ENCODE measurements at regions not wholly inside any gene's neighbourhood (a gene's known extent, or its start where the extent isn't known, plus 50 kb on each side); places are given as distances from the start of the nearest gene placed in this dataset.

DNA sequence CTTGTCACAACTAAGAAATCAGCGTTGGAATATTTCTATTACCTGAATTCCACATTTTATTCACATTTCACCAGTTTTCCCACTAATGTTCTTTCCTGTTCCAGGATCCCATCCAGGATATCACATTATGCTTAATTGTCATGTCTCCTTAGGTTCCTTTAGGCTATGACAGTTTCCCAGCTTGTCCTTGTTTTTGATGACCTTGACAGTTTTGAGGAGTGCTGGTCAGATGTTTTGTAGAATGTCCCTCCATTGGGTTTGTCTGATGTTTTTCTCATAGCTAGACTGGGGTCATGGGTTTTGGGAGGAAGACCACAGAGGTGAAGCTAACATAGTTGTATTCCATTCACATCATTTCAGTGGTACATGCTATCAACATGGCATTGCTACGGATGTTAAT lies 80.8 kb upstream of the HEPHL1 start:
- no peak for TF ChIP-seq GATA2 (IDR thresholded peaks at IDR 0.05; ENCODE audit: low read depth, low read length)
- TF ChIP-seq GATA3 (IDR thresholded peaks at IDR 0.05; ENCODE audit: low read depth, low read length) = no peak

DNA sequence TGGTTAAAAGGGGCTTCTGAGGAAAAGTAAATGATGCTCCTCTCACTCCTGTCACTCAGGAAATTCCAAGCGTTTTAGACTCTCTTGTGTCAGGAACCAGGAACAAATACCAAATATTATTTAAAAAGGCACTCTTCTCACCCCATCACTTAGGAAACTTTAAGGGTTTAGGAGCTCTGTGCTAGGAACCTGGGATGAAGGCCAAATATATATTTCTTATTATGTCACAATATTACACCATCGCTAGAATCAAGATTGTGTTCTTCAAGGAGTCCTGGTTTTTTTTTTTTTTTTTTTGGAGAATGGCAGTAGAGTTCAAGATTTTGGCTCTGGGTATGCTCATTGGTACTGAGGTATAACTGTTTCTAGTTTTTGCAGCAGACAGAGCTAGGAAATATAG lies 79.0 kb upstream of the HEPHL1 start:
- TF ChIP-seq GATA2 (IDR thresholded peaks at IDR 0.05; ENCODE audit: low read depth, low read length) (no peak), GATA3 (IDR thresholded peaks at IDR 0.05; ENCODE audit: low read depth, low read length) (no peak)

DNA sequence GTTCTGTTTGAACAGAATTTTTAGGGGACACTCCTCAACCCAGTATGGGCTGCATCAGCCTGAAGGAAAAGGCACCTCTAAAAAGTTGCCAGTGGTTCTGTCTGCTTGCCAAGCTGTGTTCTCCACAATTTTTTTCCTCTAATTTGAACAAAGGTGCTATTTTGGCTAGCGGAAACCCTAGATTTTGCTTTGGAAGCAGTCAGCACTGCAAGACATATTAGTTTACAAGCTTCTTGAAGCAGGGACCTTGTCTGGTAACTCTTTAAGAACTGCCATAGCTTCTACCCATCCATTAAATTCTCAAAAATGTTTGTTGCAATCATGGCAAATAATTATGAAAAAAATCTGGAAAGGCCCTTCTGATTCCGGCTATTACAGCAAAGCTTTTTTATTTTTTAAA lies 75.6 kb upstream of the HEPHL1 start:
- TF ChIP-seq GATA3 (IDR thresholded peaks at IDR 0.05; ENCODE audit: low read depth, low read length) = no peak
- TF ChIP-seq GATA2 (IDR thresholded peaks at IDR 0.05; ENCODE audit: low read depth, low read length) = no peak

DNA sequence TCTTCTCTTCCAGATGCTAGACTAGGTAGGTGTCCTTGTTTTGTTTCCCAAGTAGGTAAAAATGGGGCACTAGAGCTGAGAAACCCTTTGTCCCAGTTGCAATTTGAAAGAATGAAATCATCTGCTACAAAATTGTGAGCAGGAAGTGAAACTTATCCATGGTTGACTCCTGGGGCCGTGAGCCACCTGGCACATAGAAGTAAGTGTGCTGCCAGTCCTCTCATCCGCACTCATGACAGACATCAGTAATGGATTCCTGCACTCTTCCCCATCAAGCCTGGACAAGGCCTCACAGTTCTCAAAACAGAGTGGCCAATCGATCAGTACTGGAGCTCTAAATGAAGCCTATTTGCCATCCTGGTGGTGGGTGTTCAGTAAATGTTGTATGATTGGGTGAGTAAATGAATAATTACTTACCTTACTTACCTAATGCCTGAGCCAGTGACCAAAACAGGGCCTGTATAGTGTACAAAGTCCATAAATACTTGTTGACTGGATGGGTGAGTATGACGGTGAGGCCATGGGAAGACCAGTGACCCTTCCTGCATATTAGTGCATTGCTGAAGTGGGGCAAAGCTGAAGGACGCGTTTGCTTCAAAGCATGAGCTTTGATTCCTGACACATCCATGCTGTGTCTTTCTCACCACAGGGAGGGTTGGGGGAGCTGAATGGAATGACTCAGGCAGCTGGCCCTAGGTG lies 68.9 kb upstream of the HEPHL1 start:
- TF ChIP-seq GATA2 (IDR thresholded peaks at IDR 0.05; ENCODE audit: low read depth, low read length) = no peak
- TF ChIP-seq GATA3 (IDR thresholded peaks at IDR 0.05; ENCODE audit: low read depth, low read length) = no peak

DNA sequence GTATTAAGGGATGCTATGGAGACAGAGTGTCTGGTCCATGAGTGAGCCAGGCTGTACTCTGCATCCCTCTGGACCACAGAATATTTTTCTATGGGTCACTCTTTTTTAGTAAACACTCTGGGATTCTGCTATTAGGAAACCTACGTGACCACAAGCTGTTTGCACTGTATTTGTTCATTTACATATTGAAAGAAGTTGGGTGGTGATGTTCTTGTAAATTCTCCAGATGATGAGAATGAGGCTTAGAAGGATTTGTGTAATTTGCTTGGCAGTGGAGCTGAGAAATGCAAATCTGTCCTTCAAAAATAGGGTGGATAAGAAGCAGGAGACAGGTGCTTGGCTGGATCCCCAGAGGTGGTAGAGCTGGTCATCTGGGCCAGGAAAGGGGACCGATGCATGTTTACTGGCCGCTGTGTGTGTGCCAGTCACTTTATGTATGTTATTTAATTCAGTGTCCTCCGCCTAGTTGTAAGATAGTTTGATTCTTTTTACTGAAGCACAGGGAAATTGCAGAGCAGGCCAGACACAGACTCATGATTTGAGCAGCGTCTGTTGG lies 63.7 kb upstream of the HEPHL1 start:
- TF ChIP-seq GATA3 (IDR thresholded peaks at IDR 0.05; ENCODE audit: low read depth, low read length) = no peak
- no peak for TF ChIP-seq GATA2 (IDR thresholded peaks at IDR 0.05; ENCODE audit: low read depth, low read length)

DNA sequence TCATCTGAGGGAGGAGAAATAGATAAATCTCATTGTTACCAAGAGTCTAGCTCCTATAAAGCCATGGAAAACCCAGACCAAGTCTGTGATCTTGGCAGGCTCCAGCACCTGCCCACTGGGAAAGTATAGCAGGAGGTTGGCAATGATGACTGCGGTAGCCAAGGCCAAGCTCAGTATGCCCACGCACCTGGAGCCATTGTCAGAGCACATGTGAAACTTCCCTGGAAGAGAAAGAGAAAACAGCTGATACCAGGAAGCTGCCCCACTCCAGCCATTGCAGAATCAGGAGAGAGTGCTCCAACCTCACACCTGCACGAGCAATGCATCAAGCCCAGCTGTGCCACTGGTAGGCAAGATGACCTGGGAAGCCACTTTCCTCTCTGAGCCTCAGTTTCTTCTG lies 62.2 kb upstream of the HEPHL1 start:
- TF ChIP-seq GATA2 (IDR thresholded peaks at IDR 0.05; ENCODE audit: low read depth, low read length) = no peak
- TF ChIP-seq GATA3 (IDR thresholded peaks at IDR 0.05; ENCODE audit: low read depth, low read length) = no peak

DNA sequence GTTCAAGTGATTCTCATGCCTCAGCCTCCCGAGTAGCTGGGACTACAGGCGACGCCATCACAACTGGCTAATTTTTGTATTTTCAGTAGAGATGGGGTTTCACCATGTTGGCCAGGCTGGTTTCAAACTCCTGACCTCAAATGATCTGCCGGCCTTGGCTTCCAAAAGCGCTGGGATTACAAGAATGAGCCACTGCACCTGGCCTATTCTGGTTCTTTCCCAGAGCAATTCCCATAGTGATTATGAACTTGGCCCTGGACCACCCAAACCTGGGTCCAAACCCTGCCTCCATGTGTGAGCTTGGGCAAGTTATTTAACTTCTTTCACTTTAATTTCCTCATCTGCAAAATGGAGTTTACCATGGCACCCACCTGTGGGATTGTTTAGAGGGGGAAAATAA lies 61.5 kb upstream of the HEPHL1 start:
- TF ChIP-seq GATA3 (IDR thresholded peaks at IDR 0.05; ENCODE audit: low read depth, low read length) = no peak
- TF ChIP-seq GATA2 (IDR thresholded peaks at IDR 0.05; ENCODE audit: low read depth, low read length) = no peak

DNA sequence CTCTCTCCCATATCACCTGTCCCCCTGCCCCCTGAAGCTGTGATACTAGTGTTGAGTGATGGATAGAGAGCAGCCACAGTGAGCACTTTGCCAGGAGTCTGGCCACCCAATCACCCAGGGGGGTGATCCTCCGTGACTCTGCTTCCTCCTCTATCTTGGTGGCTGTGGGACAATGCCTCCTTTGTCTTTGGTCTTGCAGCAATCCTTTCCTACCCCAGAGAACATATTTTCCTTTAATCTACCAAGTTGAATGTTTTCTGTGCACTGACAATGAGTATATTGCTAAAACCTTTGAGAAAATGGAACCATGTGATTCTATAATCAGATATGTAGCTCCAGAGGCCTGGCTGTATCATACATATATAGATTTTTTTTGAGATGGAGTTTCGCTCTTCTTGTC lies 58.1 kb upstream of the HEPHL1 start:
- TF ChIP-seq GATA2 (IDR thresholded peaks at IDR 0.05; ENCODE audit: low read depth, low read length) (no peak), GATA3 (IDR thresholded peaks at IDR 0.05; ENCODE audit: low read depth, low read length) (no peak)

DNA sequence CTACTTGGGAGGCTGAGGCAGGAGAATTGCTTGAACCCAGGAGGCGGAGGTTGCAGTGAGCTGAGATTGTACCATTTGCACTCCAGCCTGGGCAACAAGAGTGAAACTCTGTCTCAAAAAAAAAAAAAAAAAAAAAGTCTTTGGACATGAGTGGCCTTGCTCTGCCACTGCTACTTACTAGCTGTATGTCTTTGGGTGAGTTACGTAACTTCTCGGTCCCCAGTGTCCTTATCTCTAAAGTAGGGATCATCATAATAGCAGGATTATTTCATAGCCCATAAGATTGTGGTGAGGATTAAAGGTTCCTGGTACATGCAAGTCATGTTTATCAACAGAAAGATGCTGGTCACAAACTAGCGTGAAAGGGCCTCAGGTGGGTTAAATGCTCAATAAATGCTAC lies 53.9 kb upstream of the HEPHL1 start:
- TF ChIP-seq GATA2 (IDR thresholded peaks at IDR 0.05; ENCODE audit: low read depth, low read length) = no peak
- no peak for TF ChIP-seq GATA3 (IDR thresholded peaks at IDR 0.05; ENCODE audit: low read depth, low read length)

DNA sequence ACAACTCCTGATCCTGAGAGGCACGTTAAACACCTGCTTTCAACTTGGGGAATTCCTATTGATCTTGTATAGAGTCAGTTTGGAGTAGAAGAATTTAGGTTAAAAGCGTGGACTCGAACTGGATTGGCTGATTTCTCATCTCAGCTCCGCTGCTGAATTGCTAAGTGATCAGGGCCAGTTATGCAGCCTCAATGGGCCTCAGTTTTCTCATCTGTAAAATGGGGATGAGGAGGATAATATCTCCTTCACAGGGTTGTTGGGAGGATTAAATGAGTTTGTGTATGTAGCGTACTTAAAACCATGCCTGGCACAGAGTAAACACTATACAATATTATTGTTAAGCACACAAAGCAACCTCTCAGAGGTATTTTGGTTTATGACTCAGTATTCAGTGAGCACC lies 53.2 kb upstream of the HEPHL1 start:
- no peak for TF ChIP-seq GATA3 (IDR thresholded peaks at IDR 0.05; ENCODE audit: low read depth, low read length)
- no peak for TF ChIP-seq GATA2 (IDR thresholded peaks at IDR 0.05; ENCODE audit: low read depth, low read length)

DNA sequence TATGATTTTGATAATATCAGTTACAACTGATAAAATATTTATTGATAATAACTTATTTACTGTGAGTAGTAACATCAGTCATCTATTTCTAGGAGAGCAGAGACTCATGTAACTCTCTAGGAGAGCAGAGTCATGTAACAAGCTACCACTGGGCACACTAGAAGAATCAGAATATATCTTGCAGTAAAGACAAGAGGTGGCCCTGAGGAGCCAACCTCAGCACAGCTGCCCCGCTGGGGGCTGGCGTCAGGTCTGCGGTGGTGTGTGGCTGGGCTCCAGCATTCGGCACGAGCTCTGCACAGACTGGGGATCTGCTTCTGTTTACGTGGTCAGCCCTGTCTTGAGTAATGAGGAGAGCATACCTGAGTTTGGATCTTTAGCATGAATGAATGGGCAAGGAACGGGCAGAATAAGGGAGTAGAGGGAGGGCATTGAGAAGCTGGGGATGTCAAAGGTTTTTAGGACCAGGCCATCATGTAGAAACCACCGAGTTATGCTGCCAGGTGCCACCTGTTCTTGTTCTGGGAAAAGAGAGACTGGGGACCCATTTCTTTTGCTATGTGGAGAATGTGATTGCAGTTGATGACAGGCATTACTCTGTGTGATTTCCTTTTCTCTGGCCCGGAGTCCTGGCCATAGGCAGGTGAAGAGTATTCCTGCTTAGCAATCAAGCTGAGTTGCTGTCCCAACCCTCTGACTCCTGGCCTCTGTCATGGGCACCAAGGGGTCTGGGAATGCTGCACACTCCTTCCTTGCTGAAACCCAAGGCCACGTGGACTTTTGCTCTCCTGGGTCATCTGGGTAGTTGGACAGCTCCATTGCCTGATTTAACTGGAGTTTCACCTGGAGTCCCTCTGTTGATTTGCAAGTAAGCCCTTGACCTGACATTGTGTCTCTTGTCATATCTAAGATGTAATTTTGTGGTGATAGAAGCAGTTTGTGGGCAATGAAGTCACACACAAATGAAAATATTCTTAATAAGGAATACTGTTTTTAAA lies 50.9 kb upstream of the HEPHL1 start:
- TF ChIP-seq GATA3 (IDR thresholded peaks at IDR 0.05; ENCODE audit: low read depth, low read length) (no peak), GATA2 (IDR thresholded peaks at IDR 0.05; ENCODE audit: low read depth, low read length) (no peak)

All from SH-SY5Y (cell line).